ENCODE measurements at regions not wholly inside any gene's neighbourhood (a gene's known extent, or its start where the extent isn't known, plus 50 kb on each side); places are given as distances from the start of the nearest gene placed in this dataset.
A peak's percentile ranks its signal among the peaks of the same experiment; 100 is the strongest.

DNA sequence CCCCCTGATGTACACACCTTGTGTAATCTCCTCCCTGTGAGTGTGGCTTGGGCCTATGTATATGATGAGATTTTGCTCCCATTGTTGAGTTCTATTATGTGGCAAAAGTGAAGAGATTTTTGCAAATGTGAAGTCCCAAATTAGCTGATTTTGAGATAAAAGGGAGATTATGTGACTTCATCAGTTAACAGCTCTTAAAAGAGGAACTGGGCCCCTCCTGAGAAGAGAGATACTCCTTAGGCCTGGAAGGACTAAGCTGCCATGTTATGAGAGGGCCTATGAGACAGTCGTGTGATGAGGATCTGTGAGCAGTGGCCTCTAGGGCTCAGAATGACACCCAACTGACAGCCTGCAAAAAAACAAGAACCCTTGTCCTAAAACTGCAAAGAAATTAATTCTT lies 93.4 kb downstream of the OR5AK2 start:
- no peaks in the 10 kb centered on the region for H3K9me2 ChIP-seq (replicated peaks; ENCODE audit: insufficient read depth)
- 75% methylated on average over 1 of the region's 1 CpG for WGBS (ENCODE audit: low lambda C conversion rate, missing lambda C conversion rate)
- no peaks in the 10 kb centered on the region for H3K27me3 ChIP-seq
- H4K20me1 ChIP-seq (ENCODE audit: insufficient read depth, poor library complexity, severe bottlenecking): no peaks in the 10 kb centered on the region
- DNase-seq (ENCODE audit: low spot score): no peak
- TF ChIP-seq, protein P1, sequence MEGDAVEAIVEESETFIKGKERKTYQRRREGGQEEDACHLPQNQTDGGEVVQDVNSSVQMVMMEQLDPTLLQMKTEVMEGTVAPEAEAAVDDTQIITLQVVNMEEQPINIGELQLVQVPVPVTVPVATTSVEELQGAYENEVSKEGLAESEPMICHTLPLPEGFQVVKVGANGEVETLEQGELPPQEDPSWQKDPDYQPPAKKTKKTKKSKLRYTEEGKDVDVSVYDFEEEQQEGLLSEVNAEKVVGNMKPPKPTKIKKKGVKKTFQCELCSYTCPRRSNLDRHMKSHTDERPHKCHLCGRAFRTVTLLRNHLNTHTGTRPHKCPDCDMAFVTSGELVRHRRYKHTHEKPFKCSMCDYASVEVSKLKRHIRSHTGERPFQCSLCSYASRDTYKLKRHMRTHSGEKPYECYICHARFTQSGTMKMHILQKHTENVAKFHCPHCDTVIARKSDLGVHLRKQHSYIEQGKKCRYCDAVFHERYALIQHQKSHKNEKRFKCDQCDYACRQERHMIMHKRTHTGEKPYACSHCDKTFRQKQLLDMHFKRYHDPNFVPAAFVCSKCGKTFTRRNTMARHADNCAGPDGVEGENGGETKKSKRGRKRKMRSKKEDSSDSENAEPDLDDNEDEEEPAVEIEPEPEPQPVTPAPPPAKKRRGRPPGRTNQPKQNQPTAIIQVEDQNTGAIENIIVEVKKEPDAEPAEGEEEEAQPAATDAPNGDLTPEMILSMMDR (IDR thresholded peaks at IDR 0.05; ENCODE audit: poor library complexity): no peak
- TF ChIP-seq EZH2 (IDR thresholded peaks at IDR 0.05; ENCODE audit: borderline replicate concordance): no peak
- no peak for TF ChIP-seq EZH2phosphoT487 (IDR thresholded peaks at IDR 0.05; ENCODE audit: low read depth, severe bottlenecking, unreplicated experiment)
- no peaks in the 10 kb centered on the region for H3K79me2 ChIP-seq
- H2AFZ ChIP-seq: no peak overlapping the region
- H3K4me1 ChIP-seq (ENCODE audit: insufficient read depth): no peaks in the 10 kb centered on the region
- H3K9me3 ChIP-seq (ENCODE audit: low read depth): no peaks in the 10 kb centered on the region
- no peak overlapping the region for H3K4me2 ChIP-seq
- no peak overlapping the region for H3K4me3 ChIP-seq
- no peaks in the 10 kb centered on the region for H3K36me3 ChIP-seq (replicated peaks; ENCODE audit: insufficient read depth, low read depth)
- H3K27ac ChIP-seq: no peak overlapping the region

DNA sequence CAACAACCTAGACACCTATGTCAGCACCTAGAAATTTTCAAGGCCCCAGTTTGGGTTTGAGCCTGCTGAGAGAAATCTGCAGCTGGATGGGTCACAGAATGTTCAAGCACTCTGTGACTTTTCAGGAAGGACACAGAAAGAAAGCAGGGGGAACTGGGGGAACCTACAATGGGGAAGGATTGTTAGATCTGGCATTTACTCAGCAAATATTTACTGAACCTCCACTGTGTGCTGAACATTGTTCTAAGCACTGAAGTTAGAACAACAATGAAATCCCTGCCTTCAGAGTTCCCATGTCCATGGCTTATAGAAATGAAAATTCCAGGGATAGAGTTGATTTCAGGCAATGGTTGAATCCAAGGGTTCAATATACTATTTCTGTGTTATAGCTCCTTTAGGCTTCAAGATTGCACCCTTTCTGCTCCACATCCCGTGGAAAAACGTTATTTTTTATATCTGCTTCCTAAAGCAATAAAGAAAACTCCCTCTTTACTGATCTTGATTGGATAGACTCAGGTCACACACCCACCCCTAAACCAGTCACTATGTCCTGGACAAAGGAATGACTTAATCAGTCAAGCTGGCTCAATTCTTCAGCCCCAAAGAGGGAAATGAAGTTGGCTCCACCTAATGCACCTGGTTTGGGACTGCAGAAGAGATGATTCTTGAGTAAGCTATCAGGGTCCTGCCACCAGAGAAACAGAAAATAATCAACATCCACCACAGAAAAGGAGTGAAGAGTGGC lies 95.1 kb downstream of the OR5AK2 start:
- no peak overlapping the region for H3K4me2 ChIP-seq
- H3K27ac ChIP-seq: no peak overlapping the region
- no peaks in the 10 kb centered on the region for H3K9me2 ChIP-seq (replicated peaks; ENCODE audit: insufficient read depth)
- DNase-seq (ENCODE audit: low spot score): no peak
- H2AFZ ChIP-seq: no peak overlapping the region
- WGBS (ENCODE audit: low lambda C conversion rate, missing lambda C conversion rate): 71% methylated on average over 2 of the region's 2 CpGs
- no peaks in the 10 kb centered on the region for H3K36me3 ChIP-seq (replicated peaks; ENCODE audit: insufficient read depth, low read depth)
- no peak for TF ChIP-seq EZH2phosphoT487 (IDR thresholded peaks at IDR 0.05; ENCODE audit: low read depth, severe bottlenecking, unreplicated experiment)
- TF ChIP-seq, protein P1 (IDR thresholded peaks at IDR 0.05; ENCODE audit: poor library complexity): no peak
- no peak for TF ChIP-seq EZH2 (IDR thresholded peaks at IDR 0.05; ENCODE audit: borderline replicate concordance)
- no peaks in the 10 kb centered on the region for H4K20me1 ChIP-seq (ENCODE audit: insufficient read depth, poor library complexity, severe bottlenecking)
- no peaks in the 10 kb centered on the region for H3K4me1 ChIP-seq (ENCODE audit: insufficient read depth)
- H3K27me3 ChIP-seq: no peaks in the 10 kb centered on the region
- H3K9me3 ChIP-seq (ENCODE audit: low read depth): no peaks in the 10 kb centered on the region
- no peaks in the 10 kb centered on the region for H3K79me2 ChIP-seq
- H3K4me3 ChIP-seq: no peak overlapping the region

DNA sequence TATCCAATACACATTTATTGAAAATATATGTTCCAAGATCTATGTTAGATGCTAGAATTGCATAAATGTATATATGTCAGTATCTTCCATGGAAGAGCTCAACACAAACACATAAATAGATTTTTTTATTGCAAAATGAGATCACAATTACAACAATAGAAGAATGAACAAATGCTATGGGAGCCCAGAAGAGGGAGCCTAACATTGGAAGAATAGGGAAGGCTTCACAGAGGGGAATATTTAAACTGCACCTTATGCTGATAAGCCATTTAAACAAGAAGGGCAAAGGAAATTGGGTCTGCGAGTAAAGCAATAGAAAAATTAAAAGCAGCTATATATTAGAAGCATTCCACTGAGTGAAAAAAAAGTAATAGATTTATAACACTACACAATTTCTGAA lies 96.1 kb upstream of the LRRC55 start:
- no peak for DNase-seq (ENCODE audit: low spot score)
- Histone ChIP-seq H4K20me1 (ENCODE audit: insufficient read depth, poor library complexity, severe bottlenecking) (no peaks in the 10 kb centered on the region), H3K9me3 (ENCODE audit: low read depth) (no peaks in the 10 kb centered on the region), H3K4me3 (no peak overlapping the region), H3K36me3 (replicated peaks; ENCODE audit: insufficient read depth, low read depth) (no peaks in the 10 kb centered on the region), H3K79me2 (no peaks in the 10 kb centered on the region), H3K4me2 (no peak overlapping the region), H3K27ac (no peak overlapping the region), H3K9me2 (replicated peaks; ENCODE audit: insufficient read depth) (no peaks in the 10 kb centered on the region), H3K27me3 (no peaks in the 10 kb centered on the region), H3K4me1 (ENCODE audit: insufficient read depth) (no peaks in the 10 kb centered on the region), H2AFZ (no peak overlapping the region)
- TF ChIP-seq, protein P1 (IDR thresholded peaks at IDR 0.05; ENCODE audit: poor library complexity): peak; percentile 19
- TF ChIP-seq EZH2phosphoT487 (IDR thresholded peaks at IDR 0.05; ENCODE audit: low read depth, severe bottlenecking, unreplicated experiment): no peak
- TF ChIP-seq EZH2 (IDR thresholded peaks at IDR 0.05; ENCODE audit: borderline replicate concordance): no peak
- 36% methylated on average over 1 of the region's 1 CpG for WGBS (ENCODE audit: low lambda C conversion rate, missing lambda C conversion rate)

Measured in hepatocyte (in vitro differentiated cells).